ENCODE measurements at regions not wholly inside any gene's neighbourhood (a gene's known extent, or its start where the extent isn't known, plus 50 kb on each side); places are given as distances from the start of the nearest gene placed in this dataset.

DNA sequence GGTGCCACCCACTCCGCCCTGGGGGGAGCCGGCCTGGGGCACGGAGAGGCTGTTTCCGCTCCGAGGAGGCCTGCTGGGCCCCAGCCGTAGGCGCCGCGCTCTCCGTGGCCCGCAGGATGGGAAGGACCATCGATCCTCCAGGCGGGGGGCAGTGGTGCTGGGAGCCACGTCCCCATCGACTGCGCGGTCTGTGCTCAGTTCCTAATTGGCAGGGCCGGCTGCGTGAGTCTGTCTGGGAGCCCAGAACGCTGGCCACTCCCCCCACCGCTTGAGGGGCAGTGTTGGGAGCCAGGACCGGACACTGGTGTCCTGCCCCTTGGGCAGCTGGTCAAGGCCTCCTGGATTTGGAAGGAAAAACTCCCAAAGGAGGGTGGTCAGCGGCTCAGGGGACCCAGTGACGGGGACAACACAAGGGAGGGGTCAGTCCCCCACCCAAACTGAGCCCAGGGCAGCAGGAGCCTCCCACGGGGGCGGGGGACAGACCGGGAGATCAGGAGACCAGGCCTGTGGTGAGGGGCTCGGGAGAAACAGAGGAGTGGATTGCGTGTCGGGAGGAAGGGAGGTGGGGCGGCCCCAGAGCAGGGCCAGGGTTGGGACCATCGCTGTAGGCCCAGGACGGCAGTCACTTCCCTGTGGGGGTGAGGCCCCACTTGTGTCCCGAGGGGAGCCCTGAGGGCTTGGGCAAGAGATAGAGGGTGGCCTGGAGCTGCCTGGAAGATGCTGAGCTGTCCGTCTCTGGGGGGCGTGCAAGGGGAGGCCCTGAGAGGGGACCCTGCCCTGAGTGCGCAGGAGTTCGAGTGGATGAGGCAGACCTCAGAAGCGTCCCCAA is 89.0 kb downstream of the UNCX start:
- TF ChIP-seq, protein P1, sequence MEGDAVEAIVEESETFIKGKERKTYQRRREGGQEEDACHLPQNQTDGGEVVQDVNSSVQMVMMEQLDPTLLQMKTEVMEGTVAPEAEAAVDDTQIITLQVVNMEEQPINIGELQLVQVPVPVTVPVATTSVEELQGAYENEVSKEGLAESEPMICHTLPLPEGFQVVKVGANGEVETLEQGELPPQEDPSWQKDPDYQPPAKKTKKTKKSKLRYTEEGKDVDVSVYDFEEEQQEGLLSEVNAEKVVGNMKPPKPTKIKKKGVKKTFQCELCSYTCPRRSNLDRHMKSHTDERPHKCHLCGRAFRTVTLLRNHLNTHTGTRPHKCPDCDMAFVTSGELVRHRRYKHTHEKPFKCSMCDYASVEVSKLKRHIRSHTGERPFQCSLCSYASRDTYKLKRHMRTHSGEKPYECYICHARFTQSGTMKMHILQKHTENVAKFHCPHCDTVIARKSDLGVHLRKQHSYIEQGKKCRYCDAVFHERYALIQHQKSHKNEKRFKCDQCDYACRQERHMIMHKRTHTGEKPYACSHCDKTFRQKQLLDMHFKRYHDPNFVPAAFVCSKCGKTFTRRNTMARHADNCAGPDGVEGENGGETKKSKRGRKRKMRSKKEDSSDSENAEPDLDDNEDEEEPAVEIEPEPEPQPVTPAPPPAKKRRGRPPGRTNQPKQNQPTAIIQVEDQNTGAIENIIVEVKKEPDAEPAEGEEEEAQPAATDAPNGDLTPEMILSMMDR (IDR thresholded peaks at IDR 0.05): no peak
- no peak for TF ChIP-seq POLR2A (IDR thresholded peaks at IDR 0.05)

Measured in ovary (tissue), 3 donors.